ENCODE measurements at regions not wholly inside any gene's neighbourhood (a gene's known extent, or its start where the extent isn't known, plus 50 kb on each side); places are given as distances from the start of the nearest gene placed in this dataset.

DNA sequence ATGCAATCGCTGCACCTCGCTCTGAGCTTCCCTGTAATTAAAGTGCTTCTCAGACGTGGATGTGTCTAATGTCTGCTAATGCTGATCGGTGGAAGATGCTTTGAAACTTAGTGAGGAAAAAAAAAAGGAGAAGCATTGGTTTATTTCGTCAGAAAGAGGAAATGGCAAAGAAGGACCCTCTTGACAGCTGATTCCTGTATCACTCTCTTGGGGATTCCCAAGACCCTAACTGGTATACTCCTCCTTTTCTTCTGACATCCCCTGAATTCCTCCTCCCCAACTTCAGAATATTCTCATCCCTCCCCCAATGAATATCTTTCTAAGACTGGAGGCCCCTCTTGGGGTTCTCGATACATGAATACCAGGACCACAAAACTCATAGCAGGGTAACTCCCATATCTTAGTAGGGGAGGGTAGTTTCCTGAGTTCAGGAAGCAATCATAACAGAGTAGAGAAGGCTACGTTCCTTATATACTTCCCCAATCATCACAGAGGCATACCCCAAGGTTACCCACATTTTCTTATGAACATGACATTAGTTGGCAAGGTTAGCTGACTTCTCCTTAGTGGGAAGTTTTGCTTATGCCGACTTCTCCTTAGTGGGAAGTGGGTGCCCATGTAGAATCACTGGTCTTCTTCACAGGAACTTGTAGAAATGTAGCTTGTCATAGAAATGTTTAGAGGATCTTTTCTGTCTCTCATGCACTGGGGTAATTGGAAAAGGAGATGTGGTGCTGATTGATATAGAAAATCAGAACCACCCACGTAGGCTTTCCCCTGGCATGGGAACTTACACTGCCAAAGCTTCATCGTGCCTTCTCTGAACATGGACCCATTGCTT, 63.8 kb upstream of the ATXN1 start:
- TF ChIP-seq, protein P1, sequence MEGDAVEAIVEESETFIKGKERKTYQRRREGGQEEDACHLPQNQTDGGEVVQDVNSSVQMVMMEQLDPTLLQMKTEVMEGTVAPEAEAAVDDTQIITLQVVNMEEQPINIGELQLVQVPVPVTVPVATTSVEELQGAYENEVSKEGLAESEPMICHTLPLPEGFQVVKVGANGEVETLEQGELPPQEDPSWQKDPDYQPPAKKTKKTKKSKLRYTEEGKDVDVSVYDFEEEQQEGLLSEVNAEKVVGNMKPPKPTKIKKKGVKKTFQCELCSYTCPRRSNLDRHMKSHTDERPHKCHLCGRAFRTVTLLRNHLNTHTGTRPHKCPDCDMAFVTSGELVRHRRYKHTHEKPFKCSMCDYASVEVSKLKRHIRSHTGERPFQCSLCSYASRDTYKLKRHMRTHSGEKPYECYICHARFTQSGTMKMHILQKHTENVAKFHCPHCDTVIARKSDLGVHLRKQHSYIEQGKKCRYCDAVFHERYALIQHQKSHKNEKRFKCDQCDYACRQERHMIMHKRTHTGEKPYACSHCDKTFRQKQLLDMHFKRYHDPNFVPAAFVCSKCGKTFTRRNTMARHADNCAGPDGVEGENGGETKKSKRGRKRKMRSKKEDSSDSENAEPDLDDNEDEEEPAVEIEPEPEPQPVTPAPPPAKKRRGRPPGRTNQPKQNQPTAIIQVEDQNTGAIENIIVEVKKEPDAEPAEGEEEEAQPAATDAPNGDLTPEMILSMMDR (IDR thresholded peaks at IDR 0.05) = no peak
- no peak for TF ChIP-seq EP300 (IDR thresholded peaks at IDR 0.05)
